Keratinocyte (primary cell): ENCODE measurements at regions not wholly inside any gene's neighbourhood (a gene's known extent, or its start where the extent isn't known, plus 50 kb on each side); places are given as distances from the start of the nearest gene placed in this dataset.
"Not testable (repeated sequence)": the region's sequence is repeated elsewhere in the genome, so short reads cannot be mapped to it uniquely, and the experiment has no call there.

ENCODE experiments used
- DNase-seq: peaks from one replicate; pipeline ENCODE4 v3.0.0-alpha.2; 2011; ENCODE audit warnings: low read depth, missing footprints, low spot score
- FAIRE-seq: peaks from 2 replicates; lab custom pipeline; 2011; peaks lifted over from hg19 to GRCh38; lab: Jason Lieb, UNC
- H2AFZ ChIP-seq: 2 replicates; pipeline ENCODE4 v1.6.0; 2012; ENCODE audit warnings: low read length, control low read depth, inconsistent platforms; ENCODE audit not compliant: control insufficient read depth
- H3K27ac ChIP-seq: 2 replicates; pipeline ENCODE4 v1.5.1; 2011; ENCODE audit warnings: low read length; ENCODE audit not compliant: control insufficient read depth, insufficient read depth
- H3K27me3 ChIP-seq: 3 replicates; pipeline ENCODE4 v1.6.0; 2011; ENCODE audit warnings: low read length; ENCODE audit not compliant: control insufficient read depth, insufficient read depth; ENCODE audit errors: extremely low read depth
- H3K36me3 ChIP-seq, 2 experiments: 2 replicates in 1 of 2; 3 replicates in 1 of 2; pipeline ENCODE4 v1.5.1; 2011; ENCODE audit warnings: low read length in 2 of 2, mild to moderate bottlenecking in 1 of 2; ENCODE audit not compliant: control insufficient read depth in 2 of 2, insufficient read depth in 2 of 2; ENCODE audit errors: extremely low read depth in 1 of 2
- H3K4me1 ChIP-seq: 3 replicates; pipeline ENCODE4 v1.5.1; 2011; ENCODE audit warnings: low read length; ENCODE audit not compliant: control insufficient read depth, insufficient read depth; ENCODE audit errors: extremely low read depth
- H3K4me2 ChIP-seq: 3 replicates; pipeline ENCODE4 v1.6.0; 2011; ENCODE audit warnings: low read depth, low read length; ENCODE audit not compliant: control insufficient read depth, insufficient read depth; ENCODE audit errors: extremely low read depth
- H3K4me3 ChIP-seq, 3 experiments: fragments of 200-600 bp in 1 of 3; sonication (generic) in 1 of 3; 2 replicates in 2 of 3; 3 replicates in 1 of 3; pipeline ENCODE4 v1.5.1; 2011 to 2016; ENCODE audit warnings: low read length in 3 of 3, mild to moderate bottlenecking in 3 of 3, control low read depth in 2 of 3, inconsistent platforms in 1 of 3, low read depth in 1 of 3, mixed read lengths in 1 of 3, mixed run types in 1 of 3, moderate library complexity in 1 of 3; ENCODE audit not compliant: control insufficient read depth in 2 of 3, insufficient read depth in 2 of 3; ENCODE audit errors: extremely low read depth in 1 of 3
- H3K79me2 ChIP-seq: 2 replicates; pipeline ENCODE4 v1.6.0; 2012; ENCODE audit warnings: low read length; ENCODE audit not compliant: control insufficient read depth, insufficient read depth
- H3K9ac ChIP-seq: 3 replicates; pipeline ENCODE4 v1.6.0; 2011; ENCODE audit warnings: low read length; ENCODE audit not compliant: control insufficient read depth, insufficient read depth; ENCODE audit errors: extremely low read depth
- H3K9me1 ChIP-seq: 3 replicates; pipeline ENCODE4 v1.6.0; 2011; ENCODE audit warnings: low read length; ENCODE audit not compliant: control insufficient read depth, insufficient read depth; ENCODE audit errors: extremely low read depth
- H3K9me3 ChIP-seq: 2 replicates; pipeline ENCODE4 v1.5.1; 2012; ENCODE audit warnings: low read depth, low read length; ENCODE audit not compliant: control insufficient read depth
- H4K20me1 ChIP-seq: 3 replicates; pipeline ENCODE4 v1.6.0; 2011; ENCODE audit warnings: low read length; ENCODE audit not compliant: control insufficient read depth, insufficient read depth; ENCODE audit errors: extremely low read depth
- CTCF ChIP-seq, 3 experiments: IDR thresholded peaks in 1 of 3; conservative IDR thresholded peaks in 1 of 3; optimal IDR thresholded peaks in 1 of 3; 2 replicates in 2 of 3; 3 replicates in 1 of 3; pipeline versions ENCODE3 to v1.5.1; 2011; ENCODE audit warnings: low read length in 3 of 3, mild to moderate bottlenecking in 3 of 3, moderate library complexity in 2 of 3, control low read depth in 1 of 3, inconsistent platforms in 1 of 3; ENCODE audit not compliant: insufficient read depth in 2 of 3; ENCODE audit errors: extremely low read depth in 1 of 3
- EZH2 ChIP-seq: IDR thresholded peaks from one replicate; pipeline ENCODE4 v1.6.1; 2012; ENCODE audit warnings: inconsistent platforms, mild to moderate bottlenecking, low read length, moderate library complexity
- dilution Hi-C: fragments of 300-500 bp; cut with MboI; formaldehyde crosslinking; loops from one replicate; pipeline ENCODE4 v1.7.0; 2020; ENCODE audit warnings: low sequenced_read_pairs; ENCODE audit not compliant: extremely low pct_ligation_motif_present

- H3K27me3 ChIP-seq = no peaks in the 10 kb centered on the region
- H3K9me3 ChIP-seq = no peaks in the 10 kb centered on the region
- H3K4me1 ChIP-seq = no peaks in the 10 kb centered on the region
- no peak overlapping the region for H3K4me2 ChIP-seq
- H2AFZ ChIP-seq = no peak overlapping the region
- H3K79me2 ChIP-seq = no peaks in the 10 kb centered on the region
- no peak for TF ChIP-seq CTCF (optimal IDR thresholded peaks at IDR 0.05 in 1 of 3, IDR thresholded peaks at IDR 0.05 in 1 of 3, conservative IDR thresholded peaks at IDR 0.05 in 1 of 3; ENCODE audit: extremely low read depth in 1 of 3, insufficient read depth in 2 of 3, low read length in 3 of 3)
- no peak for TF ChIP-seq EZH2
- H3K9ac ChIP-seq = no peak overlapping the region
- dilution Hi-C loops = no loop called here
- FAIRE-seq (no peak), DNase-seq (no peak)
- no peaks in the 10 kb centered on the region for H4K20me1 ChIP-seq
- no peaks in the 10 kb centered on the region for H3K9me1 ChIP-seq
- H3K27ac ChIP-seq = no peak overlapping the region
- no peak overlapping the region for H3K4me3 ChIP-seq
- H3K36me3 ChIP-seq = no peaks in the 10 kb centered on the region
These were observed 526.4 kb upstream of the LMO3 start for GRCh38 chr12:17132336-17132735.

- FAIRE-seq, H3K9me3 ChIP-seq, H3K9me1 ChIP-seq, H4K20me1 ChIP-seq, H3K27me3 ChIP-seq, dilution Hi-C loops, H3K4me2 ChIP-seq, H2AFZ ChIP-seq, DNase-seq, H3K4me1 ChIP-seq, H3K27ac ChIP-seq, H3K79me2 ChIP-seq, H3K36me3 ChIP-seq, H3K9ac ChIP-seq, H3K4me3 ChIP-seq: not testable (repeated sequence)
These were observed 510.6 kb upstream of the LMO3 start for GRCh38 chr12:17116538-17116937.

GRCh38 chr12:17110316-17110715 is 504.4 kb upstream of the LMO3 start:
- Histone ChIP-seq H3K4me1 (no peaks in the 10 kb centered on the region), H3K4me2 (no peak overlapping the region), H3K27ac (no peak overlapping the region), H3K79me2 (no peaks in the 10 kb centered on the region), H4K20me1 (no peaks in the 10 kb centered on the region), H3K9me3 (no peaks in the 10 kb centered on the region), H3K36me3 (no peaks in the 10 kb centered on the region), H3K4me3 (no peak overlapping the region), H2AFZ (no peak overlapping the region), H3K27me3 (no peaks in the 10 kb centered on the region), H3K9me1 (no peaks in the 10 kb centered on the region), H3K9ac (no peak overlapping the region)
- FAIRE-seq = no peak
- dilution Hi-C loops = no loop called here
- TF ChIP-seq EZH2 = no peak
- TF ChIP-seq CTCF (optimal IDR thresholded peaks at IDR 0.05 in 1 of 3, IDR thresholded peaks at IDR 0.05 in 1 of 3, conservative IDR thresholded peaks at IDR 0.05 in 1 of 3; ENCODE audit: extremely low read depth in 1 of 3, insufficient read depth in 2 of 3, low read length in 3 of 3) = no peak
- no peak for DNase-seq
